Uterus (tissue), 2 donors: ENCODE measurements at regions not wholly inside any gene's neighbourhood (a gene's known extent, or its start where the extent isn't known, plus 50 kb on each side); places are given as distances from the start of the nearest gene placed in this dataset.

Source experiments
- POLR2A ChIP-seq, 2 donors: fragments of 450-650 bp; IDR thresholded peaks; one replicate each; pipeline ENCODE4 v1.6.1; 2016; ENCODE audit warnings: antibody characterized with exemption in 2 of 2, mild to moderate bottlenecking in 1 of 2, moderate library complexity in 1 of 2
- TF ChIP-seq, protein P1 (sequence below), 4 experiments: fragments of 200-600 bp in 2 of 4; fragments of 450-650 bp in 2 of 4; sonication (generic) in 2 of 4; IDR thresholded peaks; one replicate each; pipeline ENCODE4 v1.5.1; 2016 to 2019; ENCODE audit warnings: antibody characterized with exemption in 4 of 4, mild to moderate bottlenecking in 2 of 4, moderate library complexity in 1 of 4

DNA sequence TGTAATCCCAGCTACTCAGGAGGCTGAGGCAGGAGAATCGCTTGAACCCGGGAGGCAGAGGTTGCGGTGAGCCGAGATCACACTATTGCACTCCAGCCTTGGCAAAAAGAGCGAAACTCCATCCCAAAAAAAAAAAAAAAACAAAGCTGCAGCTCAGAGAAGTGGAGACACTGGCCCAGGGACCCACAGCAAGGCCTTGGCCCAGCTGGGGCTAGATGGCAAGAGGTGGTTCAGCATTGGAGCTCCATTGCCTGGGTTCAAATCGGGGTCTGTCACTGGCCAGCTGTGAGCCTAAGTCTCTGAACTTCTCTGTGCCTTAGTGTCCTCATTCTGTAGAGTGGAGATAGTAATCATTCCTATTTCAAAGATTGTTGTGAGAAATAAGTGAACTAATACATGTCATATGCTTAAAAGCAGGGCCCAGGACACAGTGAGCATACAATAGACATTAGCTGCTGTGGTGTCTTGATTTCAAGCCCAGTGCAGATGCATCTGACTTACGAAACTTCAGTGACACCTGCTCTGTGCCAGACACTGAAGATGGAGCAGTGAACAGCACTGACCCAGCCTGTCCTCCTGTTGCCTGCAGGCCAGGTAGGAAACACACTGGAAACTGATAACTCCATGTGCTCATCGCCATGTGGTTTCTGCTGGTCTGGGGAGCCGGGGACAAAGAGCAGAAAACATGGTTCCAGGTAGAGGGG, 127.7 kb downstream of the C9orf50 start:
- TF ChIP-seq, protein P1, sequence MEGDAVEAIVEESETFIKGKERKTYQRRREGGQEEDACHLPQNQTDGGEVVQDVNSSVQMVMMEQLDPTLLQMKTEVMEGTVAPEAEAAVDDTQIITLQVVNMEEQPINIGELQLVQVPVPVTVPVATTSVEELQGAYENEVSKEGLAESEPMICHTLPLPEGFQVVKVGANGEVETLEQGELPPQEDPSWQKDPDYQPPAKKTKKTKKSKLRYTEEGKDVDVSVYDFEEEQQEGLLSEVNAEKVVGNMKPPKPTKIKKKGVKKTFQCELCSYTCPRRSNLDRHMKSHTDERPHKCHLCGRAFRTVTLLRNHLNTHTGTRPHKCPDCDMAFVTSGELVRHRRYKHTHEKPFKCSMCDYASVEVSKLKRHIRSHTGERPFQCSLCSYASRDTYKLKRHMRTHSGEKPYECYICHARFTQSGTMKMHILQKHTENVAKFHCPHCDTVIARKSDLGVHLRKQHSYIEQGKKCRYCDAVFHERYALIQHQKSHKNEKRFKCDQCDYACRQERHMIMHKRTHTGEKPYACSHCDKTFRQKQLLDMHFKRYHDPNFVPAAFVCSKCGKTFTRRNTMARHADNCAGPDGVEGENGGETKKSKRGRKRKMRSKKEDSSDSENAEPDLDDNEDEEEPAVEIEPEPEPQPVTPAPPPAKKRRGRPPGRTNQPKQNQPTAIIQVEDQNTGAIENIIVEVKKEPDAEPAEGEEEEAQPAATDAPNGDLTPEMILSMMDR (IDR thresholded peaks at IDR 0.05) = no peak
- no peak for TF ChIP-seq POLR2A (IDR thresholded peaks at IDR 0.05)
